ENCODE measurements at regions not wholly inside any gene's neighbourhood (a gene's known extent, or its start where the extent isn't known, plus 50 kb on each side); places are given as distances from the start of the nearest gene placed in this dataset.

DNA sequence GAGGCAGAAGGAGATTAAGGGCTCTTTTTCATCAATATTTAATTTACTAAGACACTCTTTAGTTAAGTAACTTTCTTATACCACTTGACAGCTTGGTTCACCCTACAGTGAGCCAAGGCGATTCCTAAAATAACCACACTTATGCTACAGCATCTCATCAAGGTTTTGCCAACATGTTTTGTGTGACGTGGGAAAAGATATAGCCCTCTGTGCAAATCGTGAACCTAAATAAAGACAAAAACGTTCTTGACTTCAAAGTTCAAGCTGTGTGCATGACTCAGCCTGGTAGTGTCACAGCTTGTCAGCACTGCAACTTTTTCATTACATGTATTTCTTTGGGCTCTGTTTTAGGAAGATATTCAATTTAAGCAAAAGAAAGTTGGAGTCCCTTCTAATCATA is 297.0 kb upstream of the EPHA3 start:
- no peaks in the 10 kb centered on the region for H3K36me3 ChIP-seq (ENCODE audit: control insufficient read depth, insufficient read depth, low read length)
- no peaks in the 10 kb centered on the region; the same call in 1 of the 2 replicates for H3K4me1 ChIP-seq (ENCODE audit: control insufficient read depth, insufficient read depth, low read length)
- no peaks in the 10 kb centered on the region for H3K27me3 ChIP-seq (ENCODE audit: control insufficient read depth, insufficient read depth, low read length)
- dilution Hi-C loops (cut with HindIII; ENCODE audit: low sequenced_read_pairs, unreplicated experiment) (no loop called here), intact Hi-C loops (cut with micrococcal nuclease) (no loop called here), in situ Hi-C loops (cut with MboI; ENCODE audit: low sequenced_read_pairs) (no loop called here)
- H4K20me1 ChIP-seq (ENCODE audit: insufficient read depth, low read length): no peaks in the 10 kb centered on the region
- no peak overlapping the region for H4K5ac ChIP-seq (ENCODE audit: low read depth, low read length)
- 0 out of 4 replicates have a peak overlapping the region, but pooled peaks of 1 of the 2 experiments have one; percentile 30 for H4K8ac ChIP-seq (ENCODE audit: low read depth in 2 of 2, low read length in 2 of 2)
- H2BK120ac ChIP-seq (ENCODE audit: low read depth, low read length): peak overlapping the region; percentile 62; the same call in 1 of the 2 replicates
- no CpG with 5 or more reads among the region's 4 CpGs for WGBS, 2 experiments (ENCODE audit: extremely low coverage in 2 of 2, insufficient read length in 1 of 2)
- ATAC-seq (ENCODE audit: low read depth) (peak; percentile 54), DNase-seq (peak; percentile 60)
- H3K9me1 ChIP-seq (ENCODE audit: insufficient read depth, low read length): no peaks in the 10 kb centered on the region; the same call in 1 of the 2 replicates
- no peak overlapping the region for H2BK5ac ChIP-seq (ENCODE audit: low read depth, low read length, poor library complexity, severe bottlenecking)
- H2AFZ ChIP-seq (replicated peaks; ENCODE audit: low read length, poor library complexity): peak overlapping the region; percentile 67
- no peak overlapping the region; the same call in 1 of the 2 replicates for H3K56ac ChIP-seq (ENCODE audit: extremely low read depth, insufficient read depth, low read length)
- no peak overlapping the region for H3K27ac ChIP-seq (ENCODE audit: insufficient read depth, low read length)
- H3K4me2 ChIP-seq (ENCODE audit: low read depth, low read length): peak overlapping the region; percentile 50; the same call in 1 of the 2 replicates
- H3K4me3 ChIP-seq (ENCODE audit: insufficient read depth, low read depth, low read length): no peak overlapping the region
- H2AK9ac ChIP-seq (replicated peaks; ENCODE audit: low read depth, low read length, poor library complexity): no peak overlapping the region
- H2BK20ac ChIP-seq (ENCODE audit: low read depth, low read length): peak overlapping the region; percentile 45; the same call in 1 of the 2 replicates
- BruUV-seq (replicated peaks): no TSS peak
- no peak overlapping the region for H2AK5ac ChIP-seq (ENCODE audit: low read depth, low read length)
- H3K4ac ChIP-seq (ENCODE audit: low read depth, low read length): no peak overlapping the region
- H4K91ac ChIP-seq (ENCODE audit: insufficient read depth, low read depth, low read length): no peak overlapping the region
- H3K9ac ChIP-seq (ENCODE audit: low read depth, low read length): no peak overlapping the region
- H3K9me3 ChIP-seq (ENCODE audit: control insufficient read depth, insufficient read depth, low read length): no peaks in the 10 kb centered on the region
- no peak overlapping the region for H2BK15ac ChIP-seq (ENCODE audit: low read depth, low read length)
- POLR2A ChIA-PET (ENCODE audit: unreplicated experiment): no interaction called here
- H3K23ac ChIP-seq (ENCODE audit: low read depth, low read length): no peak overlapping the region
- no peak overlapping the region for H3K18ac ChIP-seq (ENCODE audit: low read depth, low read length)
- TF ChIP-seq SMC3 (IDR thresholded peaks at IDR 0.05; ENCODE audit: low read depth, low read length) (no peak), NFE2L2 (IDR thresholded peaks at IDR 0.05; ENCODE audit: low read depth, low read length) (no peak), CHD1 (IDR thresholded peaks at IDR 0.05; ENCODE audit: low read depth, low read length) (no peak), BHLHE40 (IDR thresholded peaks at IDR 0.05; ENCODE audit: low read depth, low read length) (no peak), RFX5 (IDR thresholded peaks at IDR 0.05; ENCODE audit: low read depth, low read length) (no peak), MAFK (IDR thresholded peaks at IDR 0.05; ENCODE audit: low read depth, low read length) (no peak), RCOR1 (IDR thresholded peaks at IDR 0.05; ENCODE audit: insufficient replicate concordance, low read length) (no peak)
- H3K14ac ChIP-seq (replicated peaks; ENCODE audit: low read depth, low read length): no peak overlapping the region
- H3K79me1 ChIP-seq (ENCODE audit: low read depth in 1 of 2, low read length in 2 of 2): no peaks in the 10 kb centered on the region
- CTCF ChIA-PET: no interaction called here

All from IMR-90 (cell line).